H1 (cell line): ENCODE measurements at regions not wholly inside any gene's neighbourhood (a gene's known extent, or its start where the extent isn't known, plus 50 kb on each side); places are given as distances from the start of the nearest gene placed in this dataset.

Experiments used
- BCL11A ChIP-seq, 2 experiments: IDR thresholded peaks; one replicate each; pipeline ENCODE4 v1.6.1; 2011; ENCODE audit warnings: low read depth in 2 of 2, low read length in 2 of 2, mild to moderate bottlenecking in 2 of 2
- CBX5 ChIP-seq: fragments of 300-800, 300-1000 bp; sonication (generic); IDR thresholded peaks from 2 replicates; pipeline ENCODE4 v1.7.1; 2016; ENCODE audit warnings: antibody characterized with exemption, low read length, low read depth
- CHD2 ChIP-seq: IDR thresholded peaks from 2 replicates; pipeline ENCODE4 v1.6.1; 2012; ENCODE audit warnings: low read length, improper control_type of control experiment
- HDAC6 ChIP-seq: IDR thresholded peaks from one replicate; pipeline ENCODE4 v1.7.1; 2012; ENCODE audit warnings: low read depth, mild to moderate bottlenecking, inconsistent platforms, low read length, moderate library complexity
- NANOG ChIP-seq: IDR thresholded peaks from 2 replicates; pipeline ENCODE4 v1.6.1; 2011; ENCODE audit warnings: low read length, low read depth, mild to moderate bottlenecking, inconsistent platforms; ENCODE audit not compliant: insufficient read depth, poor library complexity, severe bottlenecking
- RAD21 ChIP-seq, 2 experiments: IDR thresholded peaks in 1 of 2; conservative IDR thresholded peaks in 1 of 2; 2 replicates each; pipeline ENCODE4 v1.6.1; 2011; ENCODE audit warnings: low read depth in 2 of 2, low read length in 2 of 2, improper control_type of control experiment in 1 of 2, inconsistent platforms in 1 of 2, mild to moderate bottlenecking in 1 of 2, moderate library complexity in 1 of 2
- RFX5 ChIP-seq: IDR thresholded peaks from 2 replicates; pipeline ENCODE4 v1.6.1; 2011; ENCODE audit warnings: low read depth, low read length, improper control_type of control experiment, borderline replicate concordance
- SRF ChIP-seq: IDR thresholded peaks from 2 replicates; pipeline ENCODE4 v1.6.1; 2011; ENCODE audit warnings: mild to moderate bottlenecking, low read depth, low read length, moderate library complexity
- TCF12 ChIP-seq: IDR thresholded peaks from 2 replicates; pipeline ENCODE4 v1.6.1; 2011; ENCODE audit warnings: low read depth, mild to moderate bottlenecking, low read length
- TF ChIP-seq, protein P1 (sequence below): fragments of 300-600 bp; sonication (generic); IDR thresholded peaks from 2 replicates; pipeline ENCODE4 v1.7.1; 2012; ENCODE audit warnings: low read length, moderate library complexity, mild to moderate bottlenecking, inconsistent platforms; ENCODE audit not compliant: insufficient replicate concordance

GRCh38 chr17:34527136-34527907 is 52.1 kb upstream of the TMEM132E start (continued):
- TF ChIP-seq, protein P1, sequence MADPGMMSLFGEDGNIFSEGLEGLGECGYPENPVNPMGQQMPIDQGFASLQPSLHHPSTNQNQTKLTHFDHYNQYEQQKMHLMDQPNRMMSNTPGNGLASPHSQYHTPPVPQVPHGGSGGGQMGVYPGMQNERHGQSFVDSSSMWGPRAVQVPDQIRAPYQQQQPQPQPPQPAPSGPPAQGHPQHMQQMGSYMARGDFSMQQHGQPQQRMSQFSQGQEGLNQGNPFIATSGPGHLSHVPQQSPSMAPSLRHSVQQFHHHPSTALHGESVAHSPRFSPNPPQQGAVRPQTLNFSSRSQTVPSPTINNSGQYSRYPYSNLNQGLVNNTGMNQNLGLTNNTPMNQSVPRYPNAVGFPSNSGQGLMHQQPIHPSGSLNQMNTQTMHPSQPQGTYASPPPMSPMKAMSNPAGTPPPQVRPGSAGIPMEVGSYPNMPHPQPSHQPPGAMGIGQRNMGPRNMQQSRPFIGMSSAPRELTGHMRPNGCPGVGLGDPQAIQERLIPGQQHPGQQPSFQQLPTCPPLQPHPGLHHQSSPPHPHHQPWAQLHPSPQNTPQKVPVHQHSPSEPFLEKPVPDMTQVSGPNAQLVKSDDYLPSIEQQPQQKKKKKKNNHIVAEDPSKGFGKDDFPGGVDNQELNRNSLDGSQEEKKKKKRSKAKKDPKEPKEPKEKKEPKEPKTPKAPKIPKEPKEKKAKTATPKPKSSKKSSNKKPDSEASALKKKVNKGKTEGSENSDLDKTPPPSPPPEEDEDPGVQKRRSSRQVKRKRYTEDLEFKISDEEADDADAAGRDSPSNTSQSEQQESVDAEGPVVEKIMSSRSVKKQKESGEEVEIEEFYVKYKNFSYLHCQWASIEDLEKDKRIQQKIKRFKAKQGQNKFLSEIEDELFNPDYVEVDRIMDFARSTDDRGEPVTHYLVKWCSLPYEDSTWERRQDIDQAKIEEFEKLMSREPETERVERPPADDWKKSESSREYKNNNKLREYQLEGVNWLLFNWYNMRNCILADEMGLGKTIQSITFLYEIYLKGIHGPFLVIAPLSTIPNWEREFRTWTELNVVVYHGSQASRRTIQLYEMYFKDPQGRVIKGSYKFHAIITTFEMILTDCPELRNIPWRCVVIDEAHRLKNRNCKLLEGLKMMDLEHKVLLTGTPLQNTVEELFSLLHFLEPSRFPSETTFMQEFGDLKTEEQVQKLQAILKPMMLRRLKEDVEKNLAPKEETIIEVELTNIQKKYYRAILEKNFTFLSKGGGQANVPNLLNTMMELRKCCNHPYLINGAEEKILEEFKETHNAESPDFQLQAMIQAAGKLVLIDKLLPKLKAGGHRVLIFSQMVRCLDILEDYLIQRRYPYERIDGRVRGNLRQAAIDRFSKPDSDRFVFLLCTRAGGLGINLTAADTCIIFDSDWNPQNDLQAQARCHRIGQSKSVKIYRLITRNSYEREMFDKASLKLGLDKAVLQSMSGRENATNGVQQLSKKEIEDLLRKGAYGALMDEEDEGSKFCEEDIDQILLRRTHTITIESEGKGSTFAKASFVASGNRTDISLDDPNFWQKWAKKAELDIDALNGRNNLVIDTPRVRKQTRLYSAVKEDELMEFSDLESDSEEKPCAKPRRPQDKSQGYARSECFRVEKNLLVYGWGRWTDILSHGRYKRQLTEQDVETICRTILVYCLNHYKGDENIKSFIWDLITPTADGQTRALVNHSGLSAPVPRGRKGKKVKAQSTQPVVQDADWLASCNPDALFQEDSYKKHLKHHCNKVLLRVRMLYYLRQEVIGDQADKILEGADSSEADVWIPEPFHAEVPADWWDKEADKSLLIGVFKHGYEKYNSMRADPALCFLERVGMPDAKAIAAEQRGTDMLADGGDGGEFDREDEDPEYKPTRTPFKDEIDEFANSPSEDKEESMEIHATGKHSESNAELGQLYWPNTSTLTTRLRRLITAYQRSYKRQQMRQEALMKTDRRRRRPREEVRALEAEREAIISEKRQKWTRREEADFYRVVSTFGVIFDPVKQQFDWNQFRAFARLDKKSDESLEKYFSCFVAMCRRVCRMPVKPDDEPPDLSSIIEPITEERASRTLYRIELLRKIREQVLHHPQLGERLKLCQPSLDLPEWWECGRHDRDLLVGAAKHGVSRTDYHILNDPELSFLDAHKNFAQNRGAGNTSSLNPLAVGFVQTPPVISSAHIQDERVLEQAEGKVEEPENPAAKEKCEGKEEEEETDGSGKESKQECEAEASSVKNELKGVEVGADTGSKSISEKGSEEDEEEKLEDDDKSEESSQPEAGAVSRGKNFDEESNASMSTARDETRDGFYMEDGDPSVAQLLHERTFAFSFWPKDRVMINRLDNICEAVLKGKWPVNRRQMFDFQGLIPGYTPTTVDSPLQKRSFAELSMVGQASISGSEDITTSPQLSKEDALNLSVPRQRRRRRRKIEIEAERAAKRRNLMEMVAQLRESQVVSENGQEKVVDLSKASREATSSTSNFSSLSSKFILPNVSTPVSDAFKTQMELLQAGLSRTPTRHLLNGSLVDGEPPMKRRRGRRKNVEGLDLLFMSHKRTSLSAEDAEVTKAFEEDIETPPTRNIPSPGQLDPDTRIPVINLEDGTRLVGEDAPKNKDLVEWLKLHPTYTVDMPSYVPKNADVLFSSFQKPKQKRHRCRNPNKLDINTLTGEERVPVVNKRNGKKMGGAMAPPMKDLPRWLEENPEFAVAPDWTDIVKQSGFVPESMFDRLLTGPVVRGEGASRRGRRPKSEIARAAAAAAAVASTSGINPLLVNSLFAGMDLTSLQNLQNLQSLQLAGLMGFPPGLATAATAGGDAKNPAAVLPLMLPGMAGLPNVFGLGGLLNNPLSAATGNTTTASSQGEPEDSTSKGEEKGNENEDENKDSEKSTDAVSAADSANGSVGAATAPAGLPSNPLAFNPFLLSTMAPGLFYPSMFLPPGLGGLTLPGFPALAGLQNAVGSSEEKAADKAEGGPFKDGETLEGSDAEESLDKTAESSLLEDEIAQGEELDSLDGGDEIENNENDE, result no peak
- no peak for TF ChIP-seq NANOG
- TF ChIP-seq BCL11A (IDR thresholded peaks at IDR 0.05; ENCODE audit: low read depth in 2 of 2, low read length in 2 of 2), result no peak
- no peak for TF ChIP-seq TCF12
- TF ChIP-seq RFX5, result no peak
- TF ChIP-seq HDAC6, result no peak
- no peak for TF ChIP-seq RAD21 (IDR thresholded peaks at IDR 0.05 in 1 of 2, conservative IDR thresholded peaks at IDR 0.05 in 1 of 2; ENCODE audit: low read depth in 2 of 2, low read length in 2 of 2)
- TF ChIP-seq CBX5, result no peak
- no peak for TF ChIP-seq SRF
- TF ChIP-seq CHD2, result no peak
